ENCODE measurements at regions not wholly inside any gene's neighbourhood (a gene's known extent, or its start where the extent isn't known, plus 50 kb on each side); places are given as distances from the start of the nearest gene placed in this dataset.

- TF ChIP-seq ZNF565 (CRISPR knock-in tag; conservative IDR thresholded peaks at IDR 0.05; ENCODE audit: low read depth), result no peak
- no peak for TF ChIP-seq ZFP30 (CRISPR knock-in tag; IDR thresholded peaks at IDR 0.05)
- no peak for TF ChIP-seq GLIS3 (CRISPR knock-in tag; IDR thresholded peaks at IDR 0.05)
- TF ChIP-seq PPARA (CRISPR knock-in tag; IDR thresholded peaks at IDR 0.05; ENCODE audit: borderline replicate concordance), result no peak
- no peak for TF ChIP-seq CREB5 (CRISPR knock-in tag; IDR thresholded peaks at IDR 0.05; ENCODE audit: low read depth)
- no peak for TF ChIP-seq PATZ1 (CRISPR knock-in tag; IDR thresholded peaks at IDR 0.05; ENCODE audit: borderline replicate concordance)
- TF ChIP-seq RARB (CRISPR knock-in tag; IDR thresholded peaks at IDR 0.05), result no peak
- TF ChIP-seq ARNTL (CRISPR knock-in tag; IDR thresholded peaks at IDR 0.05; ENCODE audit: borderline replicate concordance, low read depth), result no peak
- no peak for TF ChIP-seq ISL1 (CRISPR knock-in tag; IDR thresholded peaks at IDR 0.05)
- no peak for ATAC-seq
Measured at GRCh38 chr5:18244309-18244708, 610.0 kb downstream of the TAF11L14 start.

- TF ChIP-seq ZFP3 (CRISPR knock-in tag; IDR thresholded peaks at IDR 0.05) (no peak), BACH2 (CRISPR knock-in tag; IDR thresholded peaks at IDR 0.05; ENCODE audit: borderline replicate concordance) (no peak), TOX (CRISPR knock-in tag; IDR thresholded peaks at IDR 0.05; ENCODE audit: borderline replicate concordance) (no peak), PATZ1 (CRISPR knock-in tag; IDR thresholded peaks at IDR 0.05; ENCODE audit: borderline replicate concordance) (no peak), POU6F1 (CRISPR knock-in tag; IDR thresholded peaks at IDR 0.05; ENCODE audit: borderline replicate concordance, low read depth) (no peak), CSDC2 (CRISPR knock-in tag; IDR thresholded peaks at IDR 0.05) (no peak), ZNF565 (CRISPR knock-in tag; conservative IDR thresholded peaks at IDR 0.05; ENCODE audit: low read depth) (no peak), TCF4 (CRISPR knock-in tag; IDR thresholded peaks at IDR 0.05; ENCODE audit: borderline replicate concordance) (no peak), ISL1 (CRISPR knock-in tag; IDR thresholded peaks at IDR 0.05) (no peak), ZNF70 (CRISPR knock-in tag; IDR thresholded peaks at IDR 0.05) (no peak), GLIS3 (CRISPR knock-in tag; IDR thresholded peaks at IDR 0.05) (no peak), CREB5 (CRISPR knock-in tag; IDR thresholded peaks at IDR 0.05; ENCODE audit: low read depth) (no peak), RARB (CRISPR knock-in tag; IDR thresholded peaks at IDR 0.05) (no peak), ARNTL (CRISPR knock-in tag; IDR thresholded peaks at IDR 0.05; ENCODE audit: borderline replicate concordance, low read depth) (no peak), SNAI2 (CRISPR knock-in tag; IDR thresholded peaks at IDR 0.05) (no peak)
- ATAC-seq, result no peak
Measured at GRCh38 chr5:18252559-18252958, 618.3 kb downstream of the TAF11L14 start.

- no peak for ATAC-seq
- TF ChIP-seq ISL1 (CRISPR knock-in tag; IDR thresholded peaks at IDR 0.05) (no peak), OSR1 (CRISPR knock-in tag; IDR thresholded peaks at IDR 0.05) (no peak), ESRRG (CRISPR knock-in tag; IDR thresholded peaks at IDR 0.05) (no peak), BACH2 (CRISPR knock-in tag; IDR thresholded peaks at IDR 0.05; ENCODE audit: borderline replicate concordance) (no peak), PATZ1 (CRISPR knock-in tag; IDR thresholded peaks at IDR 0.05; ENCODE audit: borderline replicate concordance) (no peak), CSDC2 (CRISPR knock-in tag; IDR thresholded peaks at IDR 0.05) (no peak), ZNF565 (CRISPR knock-in tag; conservative IDR thresholded peaks at IDR 0.05; ENCODE audit: low read depth) (no peak), ZNF70 (CRISPR knock-in tag; IDR thresholded peaks at IDR 0.05) (no peak), SNAI2 (CRISPR knock-in tag; IDR thresholded peaks at IDR 0.05) (no peak), ZNF8 (CRISPR knock-in tag; IDR thresholded peaks at IDR 0.05) (no peak), POU6F1 (CRISPR knock-in tag; IDR thresholded peaks at IDR 0.05; ENCODE audit: borderline replicate concordance, low read depth) (no peak), TOX (CRISPR knock-in tag; IDR thresholded peaks at IDR 0.05; ENCODE audit: borderline replicate concordance) (no peak)
Measured at GRCh38 chr5:18264126-18264882, 630.0 kb downstream of the TAF11L14 start.
